ENCODE measurements at regions not wholly inside any gene's neighbourhood (a gene's known extent, or its start where the extent isn't known, plus 50 kb on each side); places are given as distances from the start of the nearest gene placed in this dataset.

- Histone ChIP-seq H2BK120ac (ENCODE audit: low read depth, low read length) (no peak overlapping the region), H3K14ac (ENCODE audit: low read length) (no peak overlapping the region), H4K8ac (ENCODE audit: low read depth, low read length) (no peak overlapping the region), H3K18ac (ENCODE audit: low read length) (no peak overlapping the region), H2AFZ (ENCODE audit: low read length) (no peak overlapping the region), H3K4me1 (ENCODE audit: control insufficient read depth in 2 of 2, insufficient read depth in 1 of 2, low read depth in 1 of 2, low read length in 2 of 2) (peaks cover 4 to 8% of the 10 kb centered on the region in 2 donors), H3K4me3 (ENCODE audit: low read length in 2 of 2) (no peak overlapping the region), H3K9ac (ENCODE audit: low read depth, low read length, poor library complexity) (no peak overlapping the region), H3K27me3 (ENCODE audit: control insufficient read depth in 3 of 3, insufficient read depth in 3 of 3, low read depth in 1 of 3, low read length in 3 of 3) (no peaks in the 10 kb centered on the region), H3K23ac (ENCODE audit: low read depth, low read length, poor library complexity) (no peak overlapping the region), H3K27ac (replicated peaks; ENCODE audit: low read length) (no peak overlapping the region), H2AK5ac (ENCODE audit: low read depth, low read length) (no peak overlapping the region), H2BK12ac (ENCODE audit: low read length) (no peak overlapping the region), H3K9me3 (replicated peaks in 1 of 2; ENCODE audit: control insufficient read depth in 2 of 2, insufficient read depth in 1 of 2, low read depth in 1 of 2, low read length in 2 of 2) (peaks cover 4 to 8% of the 10 kb centered on the region in 2 donors), H3K79me1 (ENCODE audit: low read depth, low read length) (no peaks in the 10 kb centered on the region), H2BK15ac (ENCODE audit: low read length) (no peak overlapping the region), H3K4ac (ENCODE audit: low read length) (no peak overlapping the region), H4K91ac (ENCODE audit: low read depth, low read length, poor library complexity) (no peak overlapping the region), H3K36me3 (replicated peaks in 1 of 2; ENCODE audit: control insufficient read depth in 2 of 2, insufficient read depth in 2 of 2, low read length in 2 of 2) (no peaks in the 10 kb centered on the region), H3K4me2 (ENCODE audit: insufficient read depth, low read length, poor library complexity, severe bottlenecking) (no peak overlapping the region), H2BK5ac (ENCODE audit: low read length) (no peak overlapping the region)
- DNase-seq (ENCODE audit: low spot score): no peak
- WGBS, 2 donors (ENCODE audit: extremely low coverage in 2 of 2, insufficient read length in 2 of 2, insufficient replicate concordance in 1 of 2): no CpG with 5 or more reads among the region's 3 CpGs
Measured at GRCh38 chr10:57014758-57015157, 653.7 kb upstream of the ZWINT start.

GRCh38 chr10:57008189-57008588 is 647.1 kb upstream of the ZWINT start:
- Histone ChIP-seq H3K4me3 (ENCODE audit: low read length in 2 of 2) (no peak overlapping the region), H3K23ac (ENCODE audit: low read depth, low read length, poor library complexity) (no peak overlapping the region), H3K79me1 (ENCODE audit: low read depth, low read length) (no peaks in the 10 kb centered on the region), H3K36me3 (replicated peaks in 1 of 2; ENCODE audit: control insufficient read depth in 2 of 2, insufficient read depth in 2 of 2, low read length in 2 of 2) (no peaks in the 10 kb centered on the region), H2AK5ac (ENCODE audit: low read depth, low read length) (no peak overlapping the region), H3K27me3 (ENCODE audit: control insufficient read depth in 3 of 3, insufficient read depth in 3 of 3, low read depth in 1 of 3, low read length in 3 of 3) (no peaks in the 10 kb centered on the region), H4K91ac (ENCODE audit: low read depth, low read length, poor library complexity) (no peak overlapping the region), H3K9ac (ENCODE audit: low read depth, low read length, poor library complexity) (no peak overlapping the region), H3K4me1 (ENCODE audit: control insufficient read depth in 2 of 2, insufficient read depth in 1 of 2, low read depth in 1 of 2, low read length in 2 of 2) (peaks cover 0 to 4% of the 10 kb centered on the region in 2 donors), H3K4ac (ENCODE audit: low read length) (no peak overlapping the region), H3K4me2 (ENCODE audit: insufficient read depth, low read length, poor library complexity, severe bottlenecking) (no peak overlapping the region), H3K27ac (replicated peaks; ENCODE audit: low read length) (no peak overlapping the region), H2BK15ac (ENCODE audit: low read length) (no peak overlapping the region), H2BK120ac (ENCODE audit: low read depth, low read length) (no peak overlapping the region), H3K18ac (ENCODE audit: low read length) (no peak overlapping the region), H2BK5ac (ENCODE audit: low read length) (no peak overlapping the region), H2AFZ (ENCODE audit: low read length) (no peak overlapping the region), H3K9me3 (replicated peaks in 1 of 2; ENCODE audit: control insufficient read depth in 2 of 2, insufficient read depth in 1 of 2, low read depth in 1 of 2, low read length in 2 of 2) (no peaks in the 10 kb centered on the region), H4K8ac (ENCODE audit: low read depth, low read length) (no peak overlapping the region), H3K14ac (ENCODE audit: low read length) (no peak overlapping the region), H2BK12ac (ENCODE audit: low read length) (no peak overlapping the region)
- no peak for DNase-seq (ENCODE audit: low spot score)
- no CpG with 5 or more reads among the region's 2 CpGs for WGBS, 2 donors (ENCODE audit: extremely low coverage in 2 of 2, insufficient read length in 2 of 2, insufficient replicate concordance in 1 of 2)

GRCh38 chr10:56991591-56992069 is 630.6 kb upstream of the ZWINT start:
- no peak overlapping the region for H2BK5ac ChIP-seq (ENCODE audit: low read length)
- H2AK5ac ChIP-seq (ENCODE audit: low read depth, low read length): no peak overlapping the region
- H3K36me3 ChIP-seq (replicated peaks in 1 of 2; ENCODE audit: control insufficient read depth in 2 of 2, insufficient read depth in 2 of 2, low read length in 2 of 2): no peaks in the 10 kb centered on the region
- no peak overlapping the region for H3K27ac ChIP-seq (replicated peaks; ENCODE audit: low read length)
- no peaks in the 10 kb centered on the region for H3K27me3 ChIP-seq (ENCODE audit: control insufficient read depth in 3 of 3, insufficient read depth in 3 of 3, low read depth in 1 of 3, low read length in 3 of 3)
- H3K4me1 ChIP-seq (ENCODE audit: control insufficient read depth in 2 of 2, insufficient read depth in 1 of 2, low read depth in 1 of 2, low read length in 2 of 2): no peaks in the 10 kb centered on the region
- no peak overlapping the region for H3K4me2 ChIP-seq (ENCODE audit: insufficient read depth, low read length, poor library complexity, severe bottlenecking)
- H2BK120ac ChIP-seq (ENCODE audit: low read depth, low read length): no peak overlapping the region
- no peak overlapping the region for H2BK15ac ChIP-seq (ENCODE audit: low read length)
- no peak overlapping the region for H3K14ac ChIP-seq (ENCODE audit: low read length)
- no peak overlapping the region for H3K4ac ChIP-seq (ENCODE audit: low read length)
- H4K8ac ChIP-seq (ENCODE audit: low read depth, low read length): no peak overlapping the region
- H3K9me3 ChIP-seq (replicated peaks in 1 of 2; ENCODE audit: control insufficient read depth in 2 of 2, insufficient read depth in 1 of 2, low read depth in 1 of 2, low read length in 2 of 2): no peaks in the 10 kb centered on the region
- DNase-seq (ENCODE audit: low spot score): no peak
- no peaks in the 10 kb centered on the region for H3K79me1 ChIP-seq (ENCODE audit: low read depth, low read length)
- no peak overlapping the region for H2AFZ ChIP-seq (ENCODE audit: low read length)
- no peak overlapping the region for H3K9ac ChIP-seq (ENCODE audit: low read depth, low read length, poor library complexity)
- no CpG with 5 or more reads among the region's 3 CpGs for WGBS, 2 donors (ENCODE audit: extremely low coverage in 2 of 2, insufficient read length in 2 of 2, insufficient replicate concordance in 1 of 2)
- no peak overlapping the region for H3K4me3 ChIP-seq (ENCODE audit: low read length in 2 of 2)
- no peak overlapping the region for H2BK12ac ChIP-seq (ENCODE audit: low read length)
- H3K18ac ChIP-seq (ENCODE audit: low read length): no peak overlapping the region
- no peak overlapping the region for H4K91ac ChIP-seq (ENCODE audit: low read depth, low read length, poor library complexity)
- no peak overlapping the region for H3K23ac ChIP-seq (ENCODE audit: low read depth, low read length, poor library complexity)

GRCh38 chr10:56975513-56975912 is 614.5 kb upstream of the ZWINT start:
- H3K27me3 ChIP-seq (ENCODE audit: control insufficient read depth in 3 of 3, insufficient read depth in 3 of 3, low read depth in 1 of 3, low read length in 3 of 3): no peaks in the 10 kb centered on the region
- no peak overlapping the region for H3K4me2 ChIP-seq (ENCODE audit: insufficient read depth, low read length, poor library complexity, severe bottlenecking)
- no peak overlapping the region for H3K27ac ChIP-seq (replicated peaks; ENCODE audit: low read length)
- H3K23ac ChIP-seq (ENCODE audit: low read depth, low read length, poor library complexity): no peak overlapping the region
- no peaks in the 10 kb centered on the region for H3K9me3 ChIP-seq (replicated peaks in 1 of 2; ENCODE audit: control insufficient read depth in 2 of 2, insufficient read depth in 1 of 2, low read depth in 1 of 2, low read length in 2 of 2)
- no peak overlapping the region for H2BK5ac ChIP-seq (ENCODE audit: low read length)
- H3K9ac ChIP-seq (ENCODE audit: low read depth, low read length, poor library complexity): no peak overlapping the region
- H3K18ac ChIP-seq (ENCODE audit: low read length): no peak overlapping the region
- H3K36me3 ChIP-seq (replicated peaks in 1 of 2; ENCODE audit: control insufficient read depth in 2 of 2, insufficient read depth in 2 of 2, low read length in 2 of 2): no peaks in the 10 kb centered on the region
- H3K4me3 ChIP-seq (ENCODE audit: low read length in 2 of 2): no peak overlapping the region
- no peak overlapping the region for H2AFZ ChIP-seq (ENCODE audit: low read length)
- H4K8ac ChIP-seq (ENCODE audit: low read depth, low read length): no peak overlapping the region
- no CpG with 5 or more reads among the region's 2 CpGs for WGBS, 2 donors (ENCODE audit: extremely low coverage in 2 of 2, insufficient read length in 2 of 2, insufficient replicate concordance in 1 of 2)
- no peak overlapping the region for H2BK15ac ChIP-seq (ENCODE audit: low read length)
- no peak overlapping the region for H2BK12ac ChIP-seq (ENCODE audit: low read length)
- no peak for DNase-seq (ENCODE audit: low spot score)
- H3K4ac ChIP-seq (ENCODE audit: low read length): no peak overlapping the region
- no peak overlapping the region for H3K14ac ChIP-seq (ENCODE audit: low read length)
- no peak overlapping the region for H2BK120ac ChIP-seq (ENCODE audit: low read depth, low read length)
- H3K4me1 ChIP-seq (ENCODE audit: control insufficient read depth in 2 of 2, insufficient read depth in 1 of 2, low read depth in 1 of 2, low read length in 2 of 2): no peaks in the 10 kb centered on the region
- H2AK5ac ChIP-seq (ENCODE audit: low read depth, low read length): no peak overlapping the region
- no peak overlapping the region for H4K91ac ChIP-seq (ENCODE audit: low read depth, low read length, poor library complexity)
- no peaks in the 10 kb centered on the region for H3K79me1 ChIP-seq (ENCODE audit: low read depth, low read length)
